Erythroblast (primary cell): ENCODE measurements at regions not wholly inside any gene's neighbourhood (a gene's known extent, or its start where the extent isn't known, plus 50 kb on each side); places are given as distances from the start of the nearest gene placed in this dataset.

ENCODE experiments used
- GATA1 ChIP-seq: IDR thresholded peaks from 2 replicates; pipeline ENCODE4 v1.6.1; 2011; ENCODE audit warnings: low read depth, mild to moderate bottlenecking, control low read depth, low read length, moderate library complexity
- POLR2A ChIP-seq: IDR thresholded peaks from 2 replicates; pipeline ENCODE4 v1.6.1; 2011; ENCODE audit warnings: mild to moderate bottlenecking, low read length

DNA sequence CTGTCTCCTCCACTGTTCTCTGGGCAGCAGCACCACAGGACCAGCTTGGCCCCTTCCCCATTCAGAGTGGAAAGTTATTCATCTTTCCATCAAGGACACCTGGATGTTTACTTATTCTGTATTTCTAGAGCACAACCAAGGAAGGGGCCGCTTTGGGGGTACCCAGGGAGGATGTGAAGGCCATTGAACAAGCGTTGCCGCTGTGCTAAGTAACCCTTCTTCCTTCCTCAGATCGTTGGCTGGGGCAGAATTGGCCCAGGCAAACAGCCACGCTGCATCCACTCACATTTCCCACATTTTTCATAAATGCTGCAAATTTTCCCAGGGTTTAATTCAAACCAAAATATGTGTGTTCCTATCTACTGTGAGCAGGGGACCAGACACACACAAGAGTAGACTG is 76.2 kb upstream of the NPAS2 start:
- TF ChIP-seq POLR2A (no peak), GATA1 (no peak)
